Ascending aorta (tissue), 2 donors: ENCODE measurements at regions not wholly inside any gene's neighbourhood (a gene's known extent, or its start where the extent isn't known, plus 50 kb on each side); places are given as distances from the start of the nearest gene placed in this dataset.

Source experiments
- DNase-seq, 2 donors: peaks; one replicate each; pipeline ENCODE4 v3.0.0-alpha.2; 2019; ENCODE audit warnings: low spot score in 2 of 2
- H3K27ac ChIP-seq, 2 donors: fragments of 200-600 bp; sonication (generic); one replicate each; pipeline ENCODE4 v1.5.1; 2016 to 2017; ENCODE audit warnings: mild to moderate bottlenecking in 1 of 2
- H3K27me3 ChIP-seq: fragments of 200-600 bp; sonication (generic); one replicate; pipeline ENCODE4 v1.5.1; 2017
- H3K36me3 ChIP-seq, 2 donors: fragments of 200-600 bp; sonication (generic); one replicate each; pipeline ENCODE4 v1.5.1; 2016
- H3K4me1 ChIP-seq, 2 donors: fragments of 200-600 bp; sonication (generic); one replicate each; pipeline ENCODE4 v1.5.1; 2016 to 2017; ENCODE audit warnings: mild to moderate bottlenecking in 1 of 2
- H3K4me3 ChIP-seq, 2 donors: fragments of 200-600 bp; sonication (generic); one replicate each; pipeline ENCODE4 v1.5.1; 2016 to 2017; ENCODE audit warnings: mild to moderate bottlenecking in 1 of 2
- H3K9me3 ChIP-seq, 2 donors: fragments of 200-600 bp; sonication (generic); one replicate each; pipeline ENCODE4 v1.5.1; 2016
- intact Hi-C: fragments of 100-400 bp; cut with DNase I; formaldehyde crosslinking; loops from one replicate; pipeline ENCODE4 v1.15.1; 2023
- TF ChIP-seq, protein P1 (sequence below), 3 experiments: fragments of 200-600 bp in 2 of 3; fragments of 450-650 bp in 1 of 3; sonication (generic) in 2 of 3; IDR thresholded peaks; one replicate each; pipeline ENCODE4 v1.5.1; 2016 to 2019; ENCODE audit warnings: antibody characterized with exemption in 3 of 3, mild to moderate bottlenecking in 1 of 3, moderate library complexity in 1 of 3

GRCh38 chr13:39282400-39282972 lies 244.2 kb downstream of the NHLRC3 start:
- intact Hi-C loops, result no loop called here
- H3K9me3 ChIP-seq, result peaks cover 0 to 8% of the 10 kb centered on the region in 2 donors
- DNase-seq, result no peak
- H3K4me1 ChIP-seq, result no peaks in the 10 kb centered on the region
- no peaks in the 10 kb centered on the region for H3K36me3 ChIP-seq
- H3K27ac ChIP-seq, result no peak overlapping the region
- TF ChIP-seq, protein P1, sequence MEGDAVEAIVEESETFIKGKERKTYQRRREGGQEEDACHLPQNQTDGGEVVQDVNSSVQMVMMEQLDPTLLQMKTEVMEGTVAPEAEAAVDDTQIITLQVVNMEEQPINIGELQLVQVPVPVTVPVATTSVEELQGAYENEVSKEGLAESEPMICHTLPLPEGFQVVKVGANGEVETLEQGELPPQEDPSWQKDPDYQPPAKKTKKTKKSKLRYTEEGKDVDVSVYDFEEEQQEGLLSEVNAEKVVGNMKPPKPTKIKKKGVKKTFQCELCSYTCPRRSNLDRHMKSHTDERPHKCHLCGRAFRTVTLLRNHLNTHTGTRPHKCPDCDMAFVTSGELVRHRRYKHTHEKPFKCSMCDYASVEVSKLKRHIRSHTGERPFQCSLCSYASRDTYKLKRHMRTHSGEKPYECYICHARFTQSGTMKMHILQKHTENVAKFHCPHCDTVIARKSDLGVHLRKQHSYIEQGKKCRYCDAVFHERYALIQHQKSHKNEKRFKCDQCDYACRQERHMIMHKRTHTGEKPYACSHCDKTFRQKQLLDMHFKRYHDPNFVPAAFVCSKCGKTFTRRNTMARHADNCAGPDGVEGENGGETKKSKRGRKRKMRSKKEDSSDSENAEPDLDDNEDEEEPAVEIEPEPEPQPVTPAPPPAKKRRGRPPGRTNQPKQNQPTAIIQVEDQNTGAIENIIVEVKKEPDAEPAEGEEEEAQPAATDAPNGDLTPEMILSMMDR (IDR thresholded peaks at IDR 0.05), result no peak
- no peaks in the 10 kb centered on the region for H3K27me3 ChIP-seq
- H3K4me3 ChIP-seq, result no peak overlapping the region

DNA sequence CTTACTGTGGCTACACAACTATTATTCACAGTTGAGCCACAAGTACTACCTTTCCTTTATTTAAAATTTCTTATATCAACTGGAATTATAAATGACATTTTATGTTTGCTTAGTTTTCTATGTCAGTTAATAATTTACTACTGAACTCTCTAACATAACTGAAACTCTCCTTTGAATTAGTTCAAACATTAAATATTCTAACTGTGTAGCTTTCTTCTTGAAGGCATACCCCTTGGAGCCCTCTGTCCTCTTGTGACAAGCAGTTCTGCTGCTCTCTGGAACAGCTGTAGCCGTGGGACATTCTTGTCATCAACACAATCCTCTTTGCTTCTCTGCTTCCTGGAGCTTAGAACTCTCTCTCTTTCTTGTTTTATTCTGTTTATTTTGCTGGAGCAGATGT lies 244.8 kb downstream of the NHLRC3 start:
- intact Hi-C loops, result no loop called here
- H3K4me1 ChIP-seq, result no peaks in the 10 kb centered on the region
- H3K27me3 ChIP-seq, result no peaks in the 10 kb centered on the region
- H3K36me3 ChIP-seq, result no peaks in the 10 kb centered on the region
- H3K9me3 ChIP-seq, result peaks cover 0 to 14% of the 10 kb centered on the region in 2 donors
- DNase-seq, result no peak
- no peak overlapping the region for H3K4me3 ChIP-seq
- TF ChIP-seq, protein P1 (IDR thresholded peaks at IDR 0.05), result no peak
- no peak overlapping the region for H3K27ac ChIP-seq

DNA sequence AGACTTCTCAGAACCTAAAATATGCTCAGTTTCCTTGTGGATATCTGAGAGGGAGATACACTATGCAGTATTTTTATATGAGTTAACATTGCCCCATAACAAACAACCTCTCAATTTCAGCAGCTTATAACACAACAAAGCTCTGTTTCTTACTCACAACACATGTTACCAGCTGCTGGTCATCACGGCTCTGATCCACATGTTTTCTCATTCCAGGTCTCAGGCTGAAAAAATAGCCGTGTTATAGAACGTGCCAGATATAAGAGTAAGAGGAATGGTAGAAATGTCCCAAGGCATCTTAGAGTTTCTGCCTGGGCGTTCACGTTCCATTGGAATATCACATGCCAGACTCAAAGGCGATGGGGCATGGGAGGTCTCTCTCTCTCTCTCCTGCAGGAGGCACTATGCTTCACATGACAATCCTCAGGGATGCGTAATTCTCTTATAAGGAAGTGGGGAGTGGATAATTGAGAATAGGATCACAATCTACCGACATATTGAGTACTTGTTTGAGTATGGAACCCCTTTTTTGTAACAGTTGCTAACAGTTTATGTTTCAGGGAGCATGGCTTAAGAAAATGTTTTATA lies 246.6 kb downstream of the NHLRC3 start:
- Histone ChIP-seq H3K27ac (no peak overlapping the region), H3K4me1 (no peaks in the 10 kb centered on the region), H3K36me3 (no peaks in the 10 kb centered on the region), H3K9me3 (peaks cover 0 to 14% of the 10 kb centered on the region in 2 donors), H3K4me3 (no peak overlapping the region), H3K27me3 (no peaks in the 10 kb centered on the region)
- TF ChIP-seq, protein P1 (IDR thresholded peaks at IDR 0.05), result no peak
- DNase-seq, result no peak
- intact Hi-C loops, result no loop called here
